GM19025 (cell line): ENCODE measurements at regions not wholly inside any gene's neighbourhood (a gene's known extent, or its start where the extent isn't known, plus 50 kb on each side); places are given as distances from the start of the nearest gene placed in this dataset.
"Not testable (repeated sequence)": the region's sequence is repeated elsewhere in the genome, so short reads cannot be mapped to it uniquely, and the experiment has no call there.

Experiments used
- ATAC-seq: cut with Tn5 transposase; IDR thresholded peaks from one replicate; pipeline ENCODE4 v1.9.1; 2021; ENCODE audit warnings: mild to moderate bottlenecking, low read depth, moderate library complexity; ENCODE audit not compliant: unreplicated experiment

- no peak for ATAC-seq
Observed at GRCh38 chr16:58792188-58792587, 58.1 kb upstream of the GOT2 start.

- ATAC-seq: not testable (repeated sequence)
Observed at GRCh38 chr16:58790816-58791557, 56.9 kb upstream of the GOT2 start.

- ATAC-seq: no peak
Observed at GRCh38 chr16:58789351-58789750, 55.2 kb upstream of the GOT2 start.
